Mucosa of stomach (tissue), 1 donor: ENCODE measurements at regions not wholly inside any gene's neighbourhood (a gene's known extent, or its start where the extent isn't known, plus 50 kb on each side); places are given as distances from the start of the nearest gene placed in this dataset.
"Not testable (repeated sequence)": the region's sequence is repeated elsewhere in the genome, so short reads cannot be mapped to it uniquely, and the experiment has no call there.

Experiments
- H3K27me3 ChIP-seq: one replicate; pipeline ENCODE4 v1.7.0; 2013; ENCODE audit warnings: mild to moderate bottlenecking, low read length; ENCODE audit not compliant: control insufficient read depth, insufficient read depth
- H3K36me3 ChIP-seq: one replicate; pipeline ENCODE4 v1.7.0; 2013; ENCODE audit warnings: low read length; ENCODE audit not compliant: control insufficient read depth, insufficient read depth
- H3K4me1 ChIP-seq: one replicate; pipeline ENCODE4 v1.7.0; 2013; ENCODE audit warnings: mild to moderate bottlenecking, low read length; ENCODE audit not compliant: control insufficient read depth, insufficient read depth
- H3K4me3 ChIP-seq: one replicate; pipeline ENCODE4 v1.7.0; 2013; ENCODE audit warnings: low read length
- H3K9ac ChIP-seq: one replicate; pipeline ENCODE4 v1.7.0; 2013; ENCODE audit warnings: mild to moderate bottlenecking, low read length, moderate library complexity
- H3K9me3 ChIP-seq: one replicate; pipeline ENCODE4 v1.7.0; 2013; ENCODE audit warnings: mild to moderate bottlenecking, low read length, moderate library complexity; ENCODE audit not compliant: control insufficient read depth
- donor health status: Pancreatic carcinoma.

DNA sequence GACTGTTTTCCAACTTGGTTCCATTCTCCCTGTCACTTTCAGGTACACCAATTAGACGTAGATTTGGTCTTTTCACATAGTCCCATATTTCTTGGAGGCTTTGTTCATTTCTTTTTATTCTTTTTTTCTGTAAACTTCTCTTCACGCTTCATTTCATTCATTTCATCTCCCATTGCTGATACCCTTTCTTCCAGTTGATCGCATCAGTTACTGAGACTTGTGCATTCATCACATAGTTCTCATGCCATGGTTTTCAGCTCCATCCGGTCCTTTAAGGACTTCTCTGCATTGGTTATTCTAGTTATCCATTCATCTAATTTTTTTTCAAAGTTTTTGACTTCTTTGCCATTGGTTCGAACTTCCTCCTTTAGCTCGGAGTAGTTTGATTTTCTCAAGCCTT is 66.9 kb upstream of the ADAMTS3 start:
- not testable (repeated sequence) for H3K9ac ChIP-seq, H3K4me3 ChIP-seq, H3K9me3 ChIP-seq, H3K4me1 ChIP-seq, H3K27me3 ChIP-seq, H3K36me3 ChIP-seq

DNA sequence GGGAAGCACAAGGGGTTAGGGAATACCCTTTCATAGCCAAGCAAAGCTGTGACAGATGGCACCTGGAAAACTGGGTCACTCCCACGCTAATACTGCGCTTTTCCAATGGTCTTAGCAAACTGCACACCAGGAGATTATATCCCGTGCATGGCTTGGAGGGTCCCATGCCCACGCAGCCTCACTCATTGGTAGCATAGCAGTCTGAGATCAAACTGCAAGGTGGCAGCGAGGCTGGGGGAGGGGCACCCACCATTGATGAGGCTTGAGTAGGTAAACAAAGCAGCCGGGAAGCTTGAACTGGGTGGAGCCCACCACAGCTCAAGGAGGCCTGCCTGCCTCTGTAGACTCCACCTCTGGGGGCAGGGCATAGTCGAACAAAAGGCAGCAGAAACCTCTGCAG is 63.2 kb upstream of the ADAMTS3 start:
- not testable (repeated sequence) for H3K4me3 ChIP-seq, H3K27me3 ChIP-seq, H3K36me3 ChIP-seq, H3K9me3 ChIP-seq, H3K9ac ChIP-seq, H3K4me1 ChIP-seq

DNA sequence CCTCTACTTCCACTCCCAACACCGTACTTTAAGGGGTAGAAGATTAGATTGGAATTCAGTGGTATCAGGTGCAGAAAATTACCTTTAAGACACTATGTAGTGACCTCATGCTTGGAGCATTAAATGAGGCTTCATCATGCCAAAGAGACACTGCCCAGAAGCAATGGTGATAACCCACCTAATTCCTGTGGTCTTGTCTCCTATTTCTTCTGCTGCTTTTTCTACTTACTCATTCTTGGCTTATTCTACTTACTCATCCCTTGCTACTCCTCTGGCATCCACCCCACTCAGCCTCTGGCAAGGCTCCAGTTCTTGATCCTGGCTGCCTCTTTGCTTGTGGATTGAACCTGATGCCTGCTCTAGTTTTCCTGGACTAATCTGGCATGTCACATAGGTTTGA is 62.3 kb upstream of the ADAMTS3 start:
- no peaks in the 10 kb centered on the region for H3K9me3 ChIP-seq
- H3K4me3 ChIP-seq, result no peak overlapping the region

DNA sequence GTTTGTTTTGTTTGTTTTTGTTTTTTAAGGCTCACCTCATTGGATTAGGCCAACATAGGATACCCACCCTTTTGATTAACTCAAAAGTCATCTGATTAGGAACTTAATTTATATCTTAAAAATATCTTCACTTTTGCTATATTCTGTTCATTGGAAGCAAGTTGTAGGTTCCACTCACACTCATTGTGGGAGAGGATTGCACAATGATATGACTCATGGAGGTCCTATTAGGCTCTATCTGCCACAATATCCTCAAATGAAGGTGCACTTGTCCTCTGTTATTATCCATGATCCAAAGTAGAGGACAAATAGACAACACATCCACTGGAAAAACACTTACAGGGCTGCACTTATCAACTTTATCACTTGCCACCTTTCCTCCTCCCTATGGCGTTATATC is 60.5 kb upstream of the ADAMTS3 start:
- Histone ChIP-seq H3K27me3 (no peaks in the 10 kb centered on the region), H3K9ac (no peak overlapping the region), H3K36me3 (no peaks in the 10 kb centered on the region), H3K4me1 (no peaks in the 10 kb centered on the region), H3K9me3 (no peaks in the 10 kb centered on the region), H3K4me3 (no peak overlapping the region)

More for the DNA sequence above, 62.3 kb upstream of the ADAMTS3 start:
- H3K9ac ChIP-seq, result no peak overlapping the region
- no peaks in the 10 kb centered on the region for H3K27me3 ChIP-seq
- no peaks in the 10 kb centered on the region for H3K4me1 ChIP-seq
- no peaks in the 10 kb centered on the region for H3K36me3 ChIP-seq

DNA sequence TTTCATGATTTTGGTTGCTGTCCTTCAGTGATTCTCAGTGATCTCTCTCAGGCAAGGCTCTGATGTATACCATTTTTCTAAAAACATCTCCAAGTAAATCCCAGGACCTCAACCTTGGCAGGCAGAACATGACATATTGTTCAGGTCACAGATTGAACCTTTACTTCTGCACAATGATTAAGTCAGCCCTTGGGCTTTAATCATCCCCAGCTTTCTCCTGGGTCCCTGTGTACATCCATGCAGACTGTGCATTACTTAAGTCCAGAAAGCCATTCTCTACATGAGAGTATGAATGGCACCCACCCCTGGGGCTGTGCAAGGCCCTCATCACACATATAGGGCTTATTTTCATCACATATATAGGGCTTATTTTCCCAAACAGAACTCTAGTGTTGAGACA is 58.7 kb upstream of the ADAMTS3 start:
- H3K9ac ChIP-seq, result no peak overlapping the region
- no peaks in the 10 kb centered on the region for H3K4me1 ChIP-seq
- no peak overlapping the region for H3K4me3 ChIP-seq
- H3K36me3 ChIP-seq, result no peaks in the 10 kb centered on the region
- H3K27me3 ChIP-seq, result no peaks in the 10 kb centered on the region
- no peaks in the 10 kb centered on the region for H3K9me3 ChIP-seq
